ENCODE measurements at regions not wholly inside any gene's neighbourhood (a gene's known extent, or its start where the extent isn't known, plus 50 kb on each side); places are given as distances from the start of the nearest gene placed in this dataset.

DNA sequence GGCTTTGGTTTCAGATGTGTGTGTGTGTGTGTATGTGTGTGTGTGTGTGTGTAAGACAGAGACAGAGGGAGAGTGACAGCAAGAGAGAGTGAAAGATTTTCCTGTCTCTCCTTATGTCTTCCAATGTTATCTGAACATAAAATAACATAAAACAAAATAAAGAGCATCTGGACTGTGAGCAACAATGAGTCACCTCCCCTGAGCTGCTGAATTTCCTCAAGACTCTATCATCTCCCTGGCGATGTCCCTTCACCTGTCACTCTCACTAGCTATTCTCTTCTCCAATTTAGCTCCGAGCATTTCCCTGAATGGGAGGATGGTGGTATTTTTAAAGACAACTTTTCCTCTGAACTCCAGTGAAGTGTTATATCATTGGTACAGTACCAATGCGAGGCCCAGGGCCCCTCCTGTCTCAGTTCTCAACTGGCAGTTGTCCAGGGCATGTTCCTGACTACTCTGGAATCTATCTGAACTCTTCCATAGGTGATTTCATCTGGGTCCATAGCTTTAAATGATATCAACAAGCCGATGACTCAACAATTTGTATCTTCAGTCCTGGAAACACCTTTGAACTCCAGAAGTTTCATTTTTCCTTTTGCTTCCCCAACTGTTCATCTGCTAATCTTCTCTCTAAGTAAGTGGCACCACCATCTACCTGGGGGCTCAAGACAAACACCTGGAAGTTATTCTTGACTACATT is 195.0 kb upstream of the CLNK start (continued):
- TF ChIP-seq TBP (IDR thresholded peaks at IDR 0.05; ENCODE audit: low read depth, low read length) (no peak), POLR2AphosphoS5 (IDR thresholded peaks at IDR 0.05; ENCODE audit: low read depth, low read length) (no peak)

Data from H1 (cell line).